Testis (tissue), 2 donors: ENCODE measurements at regions not wholly inside any gene's neighbourhood (a gene's known extent, or its start where the extent isn't known, plus 50 kb on each side); places are given as distances from the start of the nearest gene placed in this dataset.

Experiments
- POLR2A ChIP-seq: fragments of 450-650 bp; IDR thresholded peaks from one replicate; pipeline ENCODE4 v1.6.1; 2017; ENCODE audit warnings: antibody characterized with exemption, mild to moderate bottlenecking, moderate library complexity
- TF ChIP-seq, protein P1 (sequence below), 3 experiments: fragments of 450-650 bp in 2 of 3; fragments of 200-600 bp in 1 of 3; sonication (generic) in 1 of 3; IDR thresholded peaks; one replicate each; pipeline ENCODE4 v1.5.1; 2016 to 2019; ENCODE audit warnings: antibody characterized with exemption in 3 of 3, mild to moderate bottlenecking in 2 of 3, moderate library complexity in 1 of 3

GRCh38 chr5:171614971-171615653 is 170.5 kb upstream of the SMIM23 start:
- TF ChIP-seq, protein P1, sequence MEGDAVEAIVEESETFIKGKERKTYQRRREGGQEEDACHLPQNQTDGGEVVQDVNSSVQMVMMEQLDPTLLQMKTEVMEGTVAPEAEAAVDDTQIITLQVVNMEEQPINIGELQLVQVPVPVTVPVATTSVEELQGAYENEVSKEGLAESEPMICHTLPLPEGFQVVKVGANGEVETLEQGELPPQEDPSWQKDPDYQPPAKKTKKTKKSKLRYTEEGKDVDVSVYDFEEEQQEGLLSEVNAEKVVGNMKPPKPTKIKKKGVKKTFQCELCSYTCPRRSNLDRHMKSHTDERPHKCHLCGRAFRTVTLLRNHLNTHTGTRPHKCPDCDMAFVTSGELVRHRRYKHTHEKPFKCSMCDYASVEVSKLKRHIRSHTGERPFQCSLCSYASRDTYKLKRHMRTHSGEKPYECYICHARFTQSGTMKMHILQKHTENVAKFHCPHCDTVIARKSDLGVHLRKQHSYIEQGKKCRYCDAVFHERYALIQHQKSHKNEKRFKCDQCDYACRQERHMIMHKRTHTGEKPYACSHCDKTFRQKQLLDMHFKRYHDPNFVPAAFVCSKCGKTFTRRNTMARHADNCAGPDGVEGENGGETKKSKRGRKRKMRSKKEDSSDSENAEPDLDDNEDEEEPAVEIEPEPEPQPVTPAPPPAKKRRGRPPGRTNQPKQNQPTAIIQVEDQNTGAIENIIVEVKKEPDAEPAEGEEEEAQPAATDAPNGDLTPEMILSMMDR (IDR thresholded peaks at IDR 0.05), result no peak
- TF ChIP-seq POLR2A, result no peak
